Smooth muscle cell (in vitro differentiated cells): ENCODE measurements at regions not wholly inside any gene's neighbourhood (a gene's known extent, or its start where the extent isn't known, plus 50 kb on each side); places are given as distances from the start of the nearest gene placed in this dataset.

Experiments used
- DNase-seq: peaks from one replicate; lab custom pipeline; 2025; ENCODE audit not compliant: unreplicated experiment; lab: John Stamatoyannopoulos, UW
- H2AFZ ChIP-seq: fragments of 200-600 bp; sonication (generic); 2 replicates; pipeline ENCODE4 v1.6.0; 2016; ENCODE audit warnings: antibody characterized with exemption, low read depth, mild to moderate bottlenecking
- H3F3A ChIP-seq: fragments of 200-600 bp; sonication (generic); 2 replicates; pipeline ENCODE4 v1.6.0; 2017; ENCODE audit warnings: antibody characterized with exemption, low read depth
- H3K27ac ChIP-seq: fragments of 200-600 bp; sonication (generic); 2 replicates; pipeline ENCODE4 v1.5.1; 2016; ENCODE audit warnings: low read depth, mild to moderate bottlenecking
- H3K27me3 ChIP-seq: fragments of 200-600 bp; sonication (generic); 2 replicates; pipeline ENCODE4 v1.6.1; 2016; ENCODE audit warnings: low read depth, mild to moderate bottlenecking
- H3K36me3 ChIP-seq: fragments of 200-600 bp; sonication (generic); 2 replicates; pipeline ENCODE4 v1.5.1; 2016; ENCODE audit warnings: low read depth
- H3K4me1 ChIP-seq: fragments of 200-600 bp; sonication (generic); 2 replicates; pipeline ENCODE4 v1.5.1; 2016; ENCODE audit warnings: low read depth
- H3K4me2 ChIP-seq: fragments of 200-600 bp; sonication (generic); 2 replicates; pipeline ENCODE4 v1.6.0; 2016; ENCODE audit warnings: mild to moderate bottlenecking
- H3K4me3 ChIP-seq: fragments of 200-600 bp; sonication (generic); 2 replicates; pipeline ENCODE4 v1.5.1; 2016; ENCODE audit warnings: mild to moderate bottlenecking
- H3K79me2 ChIP-seq: fragments of 200-600 bp; sonication (generic); 2 replicates; pipeline ENCODE4 v1.6.0; 2016; ENCODE audit warnings: low read depth, mild to moderate bottlenecking
- H3K9ac ChIP-seq: fragments of 200-600 bp; sonication (generic); 2 replicates; pipeline ENCODE4 v1.6.0; 2016; ENCODE audit warnings: low read depth
- H3K9me3 ChIP-seq: fragments of 200-600 bp; sonication (generic); replicated peaks from 2 replicates; pipeline ENCODE4 v1.5.1; 2016; ENCODE audit warnings: low read depth
- H4K20me1 ChIP-seq: fragments of 200-600 bp; sonication (generic); 2 replicates; pipeline ENCODE4 v1.6.0; 2016; ENCODE audit warnings: low read depth
- CTCF ChIP-seq: fragments of 200-600 bp; sonication (generic); IDR thresholded peaks from 2 replicates; pipeline ENCODE4 v1.5.1; 2017; ENCODE audit warnings: borderline replicate concordance, mild to moderate bottlenecking, antibody characterized with exemption; ENCODE audit not compliant: insufficient read depth, poor library complexity, severe bottlenecking
- WGBS: methylation state at CpG from one replicate; pipeline ENCODE4 v1.1.7; 2016; ENCODE audit warnings: low lambda C conversion rate; 5-methylcytosine and 5-hydroxymethylcytosine counted together

GRCh38 chr22:44365832-44366231, 53.1 kb upstream of the SHISAL1 start:
- WGBS = 94% methylated on average over 9 of the region's 9 CpGs
- H3K79me2 ChIP-seq = no peaks in the 10 kb centered on the region
- no peak overlapping the region for H3K9ac ChIP-seq
- H3K9me3 ChIP-seq = no peaks in the 10 kb centered on the region
- no peaks in the 10 kb centered on the region for H3K27me3 ChIP-seq
- H3K36me3 ChIP-seq = no peaks in the 10 kb centered on the region
- H3K4me2 ChIP-seq = no peak overlapping the region
- TF ChIP-seq CTCF = no peak
- H3K4me1 ChIP-seq = no peaks in the 10 kb centered on the region
- no peak overlapping the region for H3K4me3 ChIP-seq
- peak overlapping the region; percentile 96 for H3K27ac ChIP-seq
- H2AFZ ChIP-seq = no peak overlapping the region
- DNase-seq = no peak
- no peaks in the 10 kb centered on the region for H3F3A ChIP-seq
- H4K20me1 ChIP-seq = no peaks in the 10 kb centered on the region

- no peak overlapping the region for H3K4me2 ChIP-seq
- H3F3A ChIP-seq = peaks cover under 1% of the 10 kb centered on the region
- H4K20me1 ChIP-seq = no peaks in the 10 kb centered on the region
- H3K4me3 ChIP-seq = no peak overlapping the region
- H3K9me3 ChIP-seq = no peaks in the 10 kb centered on the region
- DNase-seq = no peak
- no peaks in the 10 kb centered on the region for H3K27me3 ChIP-seq
- H3K9ac ChIP-seq = no peak overlapping the region
- H3K36me3 ChIP-seq = no peaks in the 10 kb centered on the region
- WGBS = 79% methylated on average over 9 of the region's 9 CpGs
- no peaks in the 10 kb centered on the region for H3K4me1 ChIP-seq
- peak overlapping the region; percentile 96 for H3K27ac ChIP-seq
- H3K79me2 ChIP-seq = no peaks in the 10 kb centered on the region
- H2AFZ ChIP-seq = no peak overlapping the region
- TF ChIP-seq CTCF = no peak
These were observed 52.4 kb upstream of the SHISAL1 start for GRCh38 chr22:44365191-44365590.

- Histone ChIP-seq H4K20me1 (no peaks in the 10 kb centered on the region), H3K4me1 (no peaks in the 10 kb centered on the region), H3K27me3 (no peaks in the 10 kb centered on the region), H3K27ac (peak overlapping the region; percentile 96), H3K9ac (no peak overlapping the region), H3K36me3 (no peaks in the 10 kb centered on the region), H3F3A (peaks cover 2% of the 10 kb centered on the region), H3K4me3 (no peak overlapping the region), H3K79me2 (no peaks in the 10 kb centered on the region), H3K9me3 (no peaks in the 10 kb centered on the region), H2AFZ (no peak overlapping the region), H3K4me2 (no peak overlapping the region)
- no peak for TF ChIP-seq CTCF
- DNase-seq = no peak
- 76% methylated on average over 12 of the region's 12 CpGs for WGBS
These were observed 52.0 kb upstream of the SHISAL1 start for GRCh38 chr22:44364751-44365130.

GRCh38 chr22:44363980-44364750, 51.4 kb upstream of the SHISAL1 start:
- H3K9me3 ChIP-seq = no peaks in the 10 kb centered on the region
- no peak for TF ChIP-seq CTCF
- H3K4me1 ChIP-seq = no peaks in the 10 kb centered on the region
- no peaks in the 10 kb centered on the region for H3K36me3 ChIP-seq
- H3K27me3 ChIP-seq = no peaks in the 10 kb centered on the region
- H2AFZ ChIP-seq = no peak overlapping the region
- no peak for DNase-seq
- H3K9ac ChIP-seq = no peak overlapping the region
- H3K79me2 ChIP-seq = no peaks in the 10 kb centered on the region
- peaks cover 2% of the 10 kb centered on the region for H3F3A ChIP-seq
- H3K27ac ChIP-seq = peak overlapping the region; percentile 96
- H4K20me1 ChIP-seq = no peaks in the 10 kb centered on the region
- no peak overlapping the region for H3K4me3 ChIP-seq
- H3K4me2 ChIP-seq = no peak overlapping the region
- 93% methylated on average over 11 of the region's 11 CpGs for WGBS
